Liver (tissue), 3 donors: ENCODE measurements at regions not wholly inside any gene's neighbourhood (a gene's known extent, or its start where the extent isn't known, plus 50 kb on each side); places are given as distances from the start of the nearest gene placed in this dataset.

Experiments
- ATF3 ChIP-seq: IDR thresholded peaks from 2 replicates; pipeline ENCODE4 v1.6.1; 2016; ENCODE audit warnings: antibody characterized with exemption
- CTCF ChIP-seq: fragments of 150-350 bp; IDR thresholded peaks from 2 replicates; pipeline ENCODE4 v1.5.1; 2017; ENCODE audit warnings: improper control_type of control experiment, low read depth, low read length; ENCODE audit not compliant: missing input control
- EGR1 ChIP-seq, 2 donors: IDR thresholded peaks; 2 replicates each; pipeline ENCODE4 v1.6.1; 2016 to 2018; ENCODE audit warnings: antibody characterized with exemption in 2 of 2, low read depth in 2 of 2
- GABPA ChIP-seq, 2 donors: IDR thresholded peaks in 1 of 2; conservative IDR thresholded peaks in 1 of 2; 2 replicates each; pipeline ENCODE4 v1.6.1; 2016; ENCODE audit warnings: antibody characterized with exemption in 2 of 2, mild to moderate bottlenecking in 1 of 2, moderate library complexity in 1 of 2
- HNF4A ChIP-seq, 2 donors: conservative IDR thresholded peaks; 2 replicates each; pipeline ENCODE4 v1.6.1; 2016; ENCODE audit warnings: antibody characterized with exemption in 2 of 2, mild to moderate bottlenecking in 2 of 2
- JUND ChIP-seq, 2 donors: IDR thresholded peaks; 2 replicates each; pipeline ENCODE4 v1.6.1; 2016; ENCODE audit warnings: antibody characterized with exemption in 2 of 2
- MAX ChIP-seq: IDR thresholded peaks from 2 replicates; pipeline ENCODE4 v1.6.1; 2016; ENCODE audit warnings: antibody characterized with exemption
- NR2F2 ChIP-seq: IDR thresholded peaks from 2 replicates; pipeline ENCODE4 v1.6.1; 2016; ENCODE audit warnings: antibody characterized with exemption
- RAD21 ChIP-seq, 2 donors: IDR thresholded peaks; 2 replicates each; pipeline ENCODE4 v1.6.1; 2016; ENCODE audit warnings: antibody characterized with exemption in 2 of 2, mild to moderate bottlenecking in 2 of 2
- REST ChIP-seq: IDR thresholded peaks from 2 replicates; pipeline ENCODE4 v1.6.1; 2016; ENCODE audit warnings: antibody characterized with exemption, mild to moderate bottlenecking
- SP1 ChIP-seq: IDR thresholded peaks from 2 replicates; pipeline ENCODE4 v1.6.1; 2018; ENCODE audit warnings: antibody characterized with exemption, mild to moderate bottlenecking
- TAF1 ChIP-seq: conservative IDR thresholded peaks from 2 replicates; pipeline ENCODE4 v1.6.1; 2016; ENCODE audit warnings: antibody characterized with exemption, mild to moderate bottlenecking
- YY1 ChIP-seq: IDR thresholded peaks from 2 replicates; pipeline ENCODE4 v1.6.1; 2016; ENCODE audit warnings: antibody characterized with exemption, mild to moderate bottlenecking
- ZBTB33 ChIP-seq: IDR thresholded peaks from 2 replicates; pipeline ENCODE4 v1.6.1; 2016; ENCODE audit warnings: antibody characterized with exemption
- donor health status: healthy.
- donor health status: healthy.

- TF ChIP-seq CTCF (no peak), EGR1 (IDR thresholded peaks at IDR 0.05; ENCODE audit: low read depth in 2 of 2) (no peak), TAF1 (no peak), MAX (no peak), SP1 (no peak), RAD21 (IDR thresholded peaks at IDR 0.05) (no peak), ATF3 (no peak), REST (no peak), YY1 (no peak), GABPA (IDR thresholded peaks at IDR 0.05 in 1 of 2, conservative IDR thresholded peaks at IDR 0.05 in 1 of 2) (no peak), NR2F2 (no peak), JUND (IDR thresholded peaks at IDR 0.05) (no peak), HNF4A (conservative IDR thresholded peaks at IDR 0.05) (no peak), ZBTB33 (no peak)
These were observed 162.7 kb upstream of the RPL38 start for GRCh38 chr17:74040729-74041128.
